ENCODE measurements at regions not wholly inside any gene's neighbourhood (a gene's known extent, or its start where the extent isn't known, plus 50 kb on each side); places are given as distances from the start of the nearest gene placed in this dataset.

DNA sequence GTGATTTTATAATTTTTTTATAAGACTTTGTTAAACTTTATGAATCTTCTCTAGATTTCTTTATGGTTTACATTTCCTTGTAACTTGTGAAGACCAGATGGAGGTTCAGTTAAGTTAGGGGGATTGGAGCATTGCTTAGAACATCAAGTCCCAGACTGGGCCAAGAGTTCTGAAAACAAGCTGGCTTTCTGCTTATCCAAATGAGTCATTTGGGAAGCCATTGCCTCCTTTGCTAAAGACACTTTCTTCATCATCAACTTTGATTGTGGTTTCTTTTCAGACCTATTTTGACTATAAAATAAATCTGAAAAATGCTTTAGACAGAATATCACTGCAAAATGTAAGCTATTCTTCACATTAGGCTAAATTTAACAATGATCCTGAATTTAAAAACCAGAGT is 446.8 kb downstream of the USP25 start:
- intact Hi-C loops (cut with micrococcal nuclease) = no loop called here

DNA sequence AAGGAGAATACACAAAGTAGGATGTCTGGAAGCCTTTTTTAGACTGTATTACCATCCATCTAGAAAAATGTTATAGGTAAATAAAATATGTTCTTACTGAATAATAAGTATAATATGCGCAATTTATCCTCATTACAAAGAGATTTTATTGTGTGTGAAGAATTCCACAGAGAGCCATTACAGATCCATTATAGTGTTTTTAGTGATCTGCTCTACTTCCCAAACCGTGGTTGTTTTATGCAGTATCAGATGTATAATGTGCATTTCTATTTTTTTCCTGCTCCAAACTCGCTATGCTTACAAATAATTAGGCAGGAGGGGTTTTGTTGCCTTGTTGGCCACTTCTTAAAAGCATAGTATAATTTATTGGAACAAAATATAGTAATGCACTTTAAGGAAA is 447.8 kb downstream of the USP25 start:
- intact Hi-C loops (cut with micrococcal nuclease) = no loop called here

DNA sequence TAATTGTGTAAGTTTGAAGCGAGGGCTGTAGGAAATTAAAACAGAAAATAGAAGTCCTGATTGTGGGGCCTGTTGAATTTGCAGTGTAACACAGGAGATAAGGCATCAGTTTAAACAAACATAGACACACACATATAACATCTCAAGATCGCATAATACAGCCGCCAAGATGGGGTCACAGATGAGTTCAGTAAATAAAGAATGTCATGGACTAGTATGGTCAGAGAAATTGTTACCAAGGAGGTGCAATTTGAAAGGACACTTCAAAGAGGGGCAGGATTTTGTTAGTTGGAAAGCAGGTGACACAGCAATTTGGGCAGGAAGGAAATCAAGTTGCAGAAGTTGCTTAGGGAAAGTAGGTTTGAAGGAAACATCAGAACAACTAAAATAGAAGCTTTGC is 450.0 kb downstream of the USP25 start:
- intact Hi-C loops (cut with micrococcal nuclease) = no loop called here

- intact Hi-C loops (cut with micrococcal nuclease) = no loop called here
Observed at GRCh38 chr21:16180614-16181013, 450.8 kb downstream of the USP25 start.

DNA sequence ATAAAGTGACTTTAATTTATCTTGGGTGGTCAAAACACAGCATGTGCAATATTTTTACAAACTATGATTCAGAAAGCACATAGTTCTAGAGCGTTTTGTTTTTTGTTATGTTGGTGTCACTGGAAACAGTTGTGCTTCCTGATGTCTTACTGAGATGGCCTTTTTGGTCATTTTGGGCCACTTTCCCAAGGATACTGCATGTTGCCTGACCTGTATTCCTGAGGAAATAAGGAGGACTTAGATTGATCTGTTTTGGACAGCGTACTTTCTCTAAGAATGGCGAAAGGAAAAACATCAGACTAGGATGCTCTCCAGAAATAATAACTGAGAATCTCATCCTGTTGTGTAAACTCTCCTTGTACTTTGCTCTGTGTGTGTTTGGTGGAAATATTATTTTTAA is 451.2 kb downstream of the USP25 start:
- intact Hi-C loops (cut with micrococcal nuclease) = no loop called here

GRCh38 chr21:16185766-16186165 is 456.0 kb downstream of the USP25 start:
- intact Hi-C loops (cut with micrococcal nuclease) = no loop called here

DNA sequence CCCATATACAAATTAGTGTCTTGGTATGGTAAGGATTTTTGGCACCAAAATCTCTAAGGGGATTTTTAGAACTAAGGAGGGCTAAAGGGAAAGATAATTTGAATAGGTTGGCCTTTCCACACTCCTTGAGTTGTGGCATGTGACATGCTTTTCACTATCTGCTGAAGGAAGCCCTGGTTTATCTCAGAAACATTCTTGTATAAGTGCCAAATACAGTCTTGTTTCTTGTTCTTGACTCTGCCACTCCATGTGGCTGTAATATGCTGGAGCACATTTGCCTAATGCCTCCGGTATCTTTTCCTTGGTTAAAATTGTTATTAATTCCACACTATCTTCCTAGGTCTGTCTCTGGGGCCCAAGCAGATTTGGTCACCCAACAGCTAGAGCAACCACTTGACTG is 457.0 kb downstream of the USP25 start:
- intact Hi-C loops (cut with micrococcal nuclease) = no loop called here

GRCh38 chr21:16187603-16188301 is 458.0 kb downstream of the USP25 start:
- intact Hi-C loops (cut with micrococcal nuclease) = no loop called here

DNA sequence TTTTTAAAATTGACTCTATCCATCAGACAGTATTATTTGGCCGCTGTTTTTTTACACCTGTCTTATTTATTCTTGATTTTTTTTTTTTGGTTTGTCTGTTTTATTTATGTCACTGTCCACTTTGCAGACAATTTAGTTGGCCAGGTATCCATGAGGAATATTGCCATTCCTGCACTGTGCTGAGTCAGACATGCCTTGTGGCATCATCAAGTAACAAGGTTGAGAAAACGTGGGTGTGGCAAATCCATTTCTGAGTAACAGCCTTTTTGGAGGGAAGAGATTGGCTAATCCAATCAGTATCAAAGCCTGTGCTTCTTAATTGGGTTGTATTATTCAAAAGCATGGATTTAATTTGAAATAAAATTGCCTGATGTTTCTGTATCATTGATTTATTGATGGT is 463.1 kb downstream of the USP25 start:
- intact Hi-C loops (cut with micrococcal nuclease) = no loop called here

DNA sequence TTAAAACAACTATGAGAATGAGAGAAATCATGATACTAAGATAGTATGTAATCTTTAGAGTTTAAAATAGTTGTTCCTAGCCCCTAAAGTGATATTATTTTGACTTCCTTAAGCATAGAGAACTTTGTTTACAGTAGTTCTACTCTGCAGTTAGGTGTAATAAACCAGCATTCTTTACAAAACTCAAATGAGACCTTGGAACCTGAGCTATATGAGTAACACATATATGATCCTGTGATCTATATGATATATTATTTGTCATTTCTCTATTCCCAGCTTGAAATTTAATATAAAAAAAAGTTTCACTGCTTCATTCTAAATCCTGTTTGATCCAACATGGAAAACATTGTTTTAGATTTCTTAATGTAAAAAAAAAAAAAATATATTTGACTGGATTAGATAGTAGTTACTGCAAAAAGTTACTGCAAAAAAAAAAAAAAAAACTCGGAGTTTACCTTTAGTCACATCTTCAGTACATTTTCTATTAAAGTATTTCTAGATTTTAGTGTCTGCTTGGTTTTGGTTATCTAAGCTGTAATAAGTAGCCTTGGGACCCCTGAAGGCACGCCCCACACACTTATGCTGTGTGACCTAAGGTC is 463.8 kb downstream of the USP25 start:
- intact Hi-C loops (cut with micrococcal nuclease) = no loop called here

GRCh38 chr21:16194095-16194787 is 464.5 kb downstream of the USP25 start:
- intact Hi-C loops (cut with micrococcal nuclease) = no loop called here

DNA sequence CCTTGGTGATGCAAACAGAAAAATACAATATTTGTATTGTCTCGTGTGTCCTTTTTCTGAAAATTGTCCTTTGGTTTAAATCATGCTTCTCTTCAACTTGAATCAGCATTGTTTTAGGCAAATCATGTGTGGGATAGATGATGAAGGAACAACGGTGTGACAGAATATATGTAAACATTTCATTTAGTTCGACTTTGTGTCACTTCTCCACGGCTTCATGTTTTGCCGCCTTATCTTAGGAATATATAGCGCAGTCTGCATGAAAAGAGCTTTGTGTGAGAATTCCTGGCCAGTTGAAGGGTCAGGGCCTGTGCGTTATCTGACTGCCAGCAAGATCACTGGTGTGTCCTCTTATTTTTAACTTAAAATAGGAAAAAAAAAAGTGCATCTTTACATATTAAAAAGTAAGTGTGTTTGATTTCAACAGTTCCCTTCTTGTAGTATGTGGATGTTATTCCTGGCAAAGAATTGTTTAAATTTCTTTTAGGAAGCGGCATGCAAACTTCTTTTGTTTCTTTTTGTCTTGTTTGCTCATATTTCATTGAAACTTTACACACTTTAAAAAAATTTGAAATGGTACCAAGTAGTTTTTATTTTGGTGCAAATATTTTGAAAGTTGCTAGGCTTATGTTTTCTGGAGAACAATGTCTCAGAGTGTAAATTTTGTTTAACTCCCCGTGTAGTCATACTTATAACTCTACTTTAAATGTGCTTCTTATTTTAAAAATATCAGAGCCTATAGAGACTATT is 465.2 kb downstream of the USP25 start:
- intact Hi-C loops (cut with micrococcal nuclease) = no loop called here

- intact Hi-C loops (cut with micrococcal nuclease) = no loop called here
Observed at GRCh38 chr21:16195538-16195910, 465.7 kb downstream of the USP25 start.

GRCh38 chr21:16196001-16196400 is 466.2 kb downstream of the USP25 start:
- intact Hi-C loops (cut with micrococcal nuclease) = no loop called here

- intact Hi-C loops (cut with micrococcal nuclease) = no loop called here
Observed at GRCh38 chr21:16198546-16198945, 468.8 kb downstream of the USP25 start.

DNA sequence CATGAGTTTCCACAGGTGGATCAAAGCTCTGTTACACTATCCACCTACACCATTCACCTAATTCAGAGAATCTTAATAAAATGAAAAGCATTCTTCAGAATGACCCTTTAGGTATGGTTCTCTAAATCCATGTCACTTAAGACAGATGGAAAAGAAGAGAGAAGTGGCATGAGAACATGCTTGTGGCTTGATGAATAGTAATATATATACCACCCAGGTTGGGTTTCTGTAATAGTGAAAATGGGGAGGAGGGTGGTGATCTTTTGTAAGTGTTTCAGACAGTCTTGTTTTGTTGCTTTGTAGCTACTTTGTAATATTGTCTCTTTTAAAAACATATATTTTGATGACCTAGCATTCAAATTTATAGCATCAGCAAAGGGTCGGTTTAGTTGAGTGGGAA is 469.8 kb downstream of the USP25 start:
- intact Hi-C loops (cut with micrococcal nuclease) = no loop called here

DNA sequence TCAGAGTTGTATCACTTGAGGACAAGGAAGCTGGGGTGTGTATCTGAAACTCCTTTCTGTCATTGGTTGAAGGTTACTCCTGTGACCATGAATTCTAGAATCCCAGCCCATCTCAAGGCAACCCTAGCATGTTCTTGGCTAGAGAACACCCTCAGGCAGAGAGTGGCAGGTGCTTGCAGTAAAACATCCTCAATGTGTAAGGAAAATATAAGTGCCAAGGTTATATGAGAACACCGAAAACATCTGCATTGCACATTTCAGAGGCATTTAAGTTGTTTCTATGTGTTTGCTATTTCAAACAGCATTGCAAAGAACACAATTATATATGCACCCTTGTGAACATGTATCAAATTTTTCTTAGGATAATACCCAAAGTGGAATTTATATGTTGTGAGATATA is 471.9 kb downstream of the USP25 start:
- intact Hi-C loops (cut with micrococcal nuclease) = no loop called here

- intact Hi-C loops (cut with micrococcal nuclease) = no loop called here
Observed at GRCh38 chr21:16205527-16205926, 475.7 kb downstream of the USP25 start.

DNA sequence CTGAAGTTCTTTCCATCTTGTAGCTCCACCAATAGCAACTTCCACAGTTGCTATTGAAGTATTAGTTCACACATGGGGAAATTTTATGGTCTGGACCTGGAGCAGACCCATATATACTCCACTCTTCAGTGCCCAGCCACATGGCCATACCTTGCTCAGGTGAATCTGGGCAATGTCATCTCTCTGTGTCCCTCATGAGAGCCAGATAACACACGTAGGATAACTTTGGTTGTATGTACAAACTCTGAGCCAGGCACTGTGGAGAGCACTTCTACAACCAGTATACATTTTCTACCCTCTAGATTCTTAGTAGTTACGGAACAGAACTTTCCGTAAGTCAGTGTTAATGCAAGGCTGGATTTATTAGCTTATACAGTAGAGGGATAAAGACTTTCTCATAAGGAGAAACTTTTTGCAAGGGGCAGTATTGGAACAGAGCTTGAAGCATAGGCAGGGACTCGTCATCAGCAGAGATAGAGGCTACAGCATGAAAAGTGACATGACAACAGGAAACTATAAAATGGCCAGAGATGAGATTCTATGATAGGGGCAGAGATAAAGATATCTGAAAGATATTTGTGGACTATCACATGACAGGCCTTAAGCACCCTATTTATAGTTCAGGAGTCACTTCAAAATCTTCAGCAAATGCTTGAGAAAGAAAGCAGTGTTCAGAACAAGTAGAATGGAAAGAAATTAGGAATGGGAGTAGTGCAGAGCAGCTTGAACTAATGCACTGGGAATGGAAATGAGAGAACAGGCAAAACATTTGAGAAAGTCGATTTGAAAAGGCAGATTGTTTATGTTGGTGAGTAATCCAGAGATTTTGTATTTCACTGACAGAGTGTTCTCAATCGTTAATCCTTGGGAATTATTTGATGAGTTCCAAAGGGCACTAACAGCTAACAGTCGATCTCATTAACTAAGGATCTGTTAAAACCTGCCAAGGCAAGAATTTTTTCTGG is 481.8 kb downstream of the USP25 start:
- intact Hi-C loops (cut with micrococcal nuclease) = no loop called here

DNA sequence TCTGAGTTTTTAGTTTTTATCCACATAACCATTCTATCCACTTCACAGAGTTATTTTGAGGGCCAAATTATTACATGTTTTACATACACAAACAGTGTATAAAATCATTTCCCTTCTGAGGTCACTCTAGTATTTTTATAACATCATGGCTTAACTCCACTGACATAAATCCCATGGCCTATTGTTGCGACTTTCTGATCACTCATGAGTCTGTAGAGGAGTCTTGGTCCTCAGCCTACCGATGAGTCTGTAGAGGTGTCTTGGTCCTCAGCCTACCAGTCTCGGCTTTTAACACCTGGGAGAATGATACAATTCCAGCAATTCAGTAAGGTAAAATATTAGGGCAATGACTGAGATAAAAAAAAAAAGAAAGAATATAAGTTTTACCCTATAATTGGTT is 483.7 kb downstream of the USP25 start:
- intact Hi-C loops (cut with micrococcal nuclease) = no loop called here

- intact Hi-C loops (cut with micrococcal nuclease) = no loop called here
Observed at GRCh38 chr21:16215193-16215592, 485.4 kb downstream of the USP25 start.

Data from T-helper 2 cell treated with Interferon-gamma antibody and Interleukin-4, amounts not matched to agents 100 ng/mL and 5 ng/mL, for 36 hours (primary cell).